HG03558 (cell line): ENCODE measurements at regions not wholly inside any gene's neighbourhood (a gene's known extent, or its start where the extent isn't known, plus 50 kb on each side); places are given as distances from the start of the nearest gene placed in this dataset.
"Not testable (repeated sequence)": the region's sequence is repeated elsewhere in the genome, so short reads cannot be mapped to it uniquely, and the experiment has no call there.

Source experiments
- ATAC-seq: cut with Tn5 transposase; IDR thresholded peaks from one replicate; pipeline ENCODE4 v1.9.1; 2021; ENCODE audit warnings: moderate number of reproducible peaks; ENCODE audit not compliant: unreplicated experiment; ENCODE audit errors: extremely low read depth

DNA sequence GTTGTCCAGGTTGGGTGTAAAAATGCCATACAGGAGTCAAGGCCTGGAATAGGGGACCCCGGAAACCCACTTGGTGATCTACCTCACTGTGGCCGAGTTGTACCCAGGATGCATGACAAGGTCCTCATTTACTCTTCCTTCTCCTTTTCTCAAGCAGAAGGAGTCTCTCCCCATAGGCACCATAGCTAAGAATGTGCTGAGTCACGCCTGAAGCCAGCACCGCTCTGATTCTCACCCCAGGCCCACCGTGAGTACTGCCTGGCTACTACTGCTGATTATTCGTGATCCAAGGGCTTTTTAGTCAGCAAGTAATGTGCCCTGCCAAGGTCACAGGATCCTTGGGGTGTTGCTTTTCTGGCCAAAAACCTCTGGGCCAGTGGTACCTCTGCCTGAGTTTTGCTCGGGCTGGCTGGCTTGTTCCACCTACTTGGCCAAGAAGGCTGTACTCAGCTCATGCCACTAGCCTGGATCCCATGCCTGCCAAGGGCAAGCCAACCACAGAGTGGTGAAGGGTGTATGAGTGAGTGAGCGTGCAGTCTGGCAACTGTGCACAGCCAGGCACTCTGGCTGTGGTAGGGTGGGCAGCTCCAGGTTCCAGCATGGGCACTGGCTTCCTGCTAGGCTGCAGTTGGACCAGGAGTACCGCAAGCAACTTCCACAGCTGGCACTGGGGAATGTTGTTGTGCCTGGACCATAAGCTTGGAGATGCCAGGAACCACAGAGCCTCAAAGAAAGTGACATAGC lies 650.1 kb upstream of the VRK2 start:
- no peak for ATAC-seq

DNA sequence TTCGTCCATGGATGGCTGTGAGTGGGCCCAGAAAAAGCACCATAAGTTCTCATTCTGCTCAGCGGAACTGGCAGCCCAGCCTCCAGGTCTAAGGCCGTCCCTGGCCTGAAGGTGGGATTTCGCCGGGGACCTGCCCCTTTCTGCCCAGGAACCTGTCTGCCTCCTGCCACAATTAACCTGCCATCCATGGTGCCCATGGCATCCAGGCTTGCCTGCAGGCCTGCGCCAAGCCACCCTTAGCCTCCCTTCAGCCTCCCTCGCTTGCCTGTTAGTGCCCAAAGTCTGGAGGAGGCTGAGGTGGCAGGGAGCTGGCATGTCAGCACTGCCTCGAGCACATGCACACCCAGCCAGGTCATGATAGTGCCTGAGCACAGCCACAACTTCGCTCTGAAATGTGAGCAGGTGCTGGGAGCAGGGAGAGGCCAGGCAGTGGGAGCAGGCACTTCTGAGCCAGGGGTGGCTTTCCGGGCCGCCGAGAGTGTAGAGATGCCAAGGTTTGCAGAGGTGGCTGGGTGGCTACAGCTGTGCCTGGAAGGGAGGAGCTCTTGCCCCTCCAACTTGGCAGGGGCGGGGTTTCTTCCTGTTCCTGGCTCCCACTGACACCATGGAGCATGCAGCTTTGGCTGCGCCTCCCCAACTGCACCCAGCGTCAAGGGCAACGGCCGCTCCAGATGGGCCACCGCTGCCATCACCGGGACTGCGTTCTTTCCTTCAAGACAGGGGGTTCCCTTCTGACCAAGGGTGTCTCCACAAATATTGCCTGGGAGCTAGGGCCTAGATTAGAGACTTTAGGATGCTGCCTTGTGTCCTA lies 648.9 kb upstream of the VRK2 start:
- ATAC-seq, result no peak

DNA sequence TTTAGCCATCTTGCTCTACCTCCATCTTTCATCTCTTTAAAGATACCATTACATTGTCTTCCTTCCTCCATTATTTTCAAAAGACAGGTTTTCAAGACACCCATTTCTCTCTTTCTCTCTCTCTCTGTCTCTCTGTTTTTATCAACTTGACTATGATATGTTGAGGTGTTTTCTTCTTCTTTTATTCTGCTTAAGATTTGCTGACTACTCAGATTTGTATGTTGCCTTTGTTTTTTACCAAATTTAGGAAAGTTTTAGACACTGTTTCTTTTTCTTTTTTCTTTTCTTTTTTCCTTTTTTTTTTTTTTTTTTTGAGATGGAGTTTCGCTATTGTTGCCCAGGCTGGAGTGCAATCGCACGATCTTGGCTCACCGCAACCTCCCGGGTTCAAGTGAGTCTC lies 647.5 kb upstream of the VRK2 start:
- no peak for ATAC-seq

DNA sequence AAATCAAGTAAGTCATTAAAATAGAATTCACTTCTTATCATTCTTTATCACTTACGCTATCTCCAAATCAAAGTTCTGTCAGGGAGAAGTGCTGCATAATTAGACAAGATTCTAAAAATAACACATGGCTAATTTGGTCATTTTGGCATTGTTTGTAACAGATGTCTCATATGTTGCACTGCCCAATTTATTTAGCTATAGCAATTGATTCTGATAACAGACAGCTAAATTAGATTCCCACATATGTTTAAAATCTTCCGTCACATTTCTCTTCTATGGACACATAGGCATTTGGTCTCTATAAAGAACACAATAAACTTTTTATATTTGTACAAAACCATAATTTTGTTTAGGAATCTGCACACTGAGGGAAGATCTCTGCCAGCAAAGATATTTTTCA lies 644.5 kb upstream of the VRK2 start:
- no peak for ATAC-seq

DNA sequence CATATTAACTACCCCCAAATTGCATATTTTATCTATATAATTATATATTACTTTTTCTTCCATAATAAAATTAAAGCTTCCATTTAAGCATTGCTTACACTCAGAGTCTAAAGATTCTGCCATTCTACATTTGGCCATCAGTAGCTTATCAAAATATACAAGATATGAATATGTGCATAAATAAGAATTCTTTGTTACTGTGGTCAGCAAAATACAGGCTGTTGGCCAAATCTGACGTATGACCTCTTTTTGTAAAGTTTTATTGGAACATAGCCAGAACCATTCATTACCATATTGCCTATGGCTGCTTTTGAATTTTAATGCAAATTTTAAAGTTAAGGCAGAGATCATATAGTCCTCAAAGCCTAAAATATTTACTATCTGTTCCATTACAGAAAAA lies 643.9 kb upstream of the VRK2 start:
- ATAC-seq, result no peak

GRCh38 chr2:57407772-57408201 lies 638.8 kb upstream of the VRK2 start:
- no peak for ATAC-seq

- no peak for ATAC-seq
Measured at GRCh38 chr2:57408587-57408986, 638.0 kb upstream of the VRK2 start.

DNA sequence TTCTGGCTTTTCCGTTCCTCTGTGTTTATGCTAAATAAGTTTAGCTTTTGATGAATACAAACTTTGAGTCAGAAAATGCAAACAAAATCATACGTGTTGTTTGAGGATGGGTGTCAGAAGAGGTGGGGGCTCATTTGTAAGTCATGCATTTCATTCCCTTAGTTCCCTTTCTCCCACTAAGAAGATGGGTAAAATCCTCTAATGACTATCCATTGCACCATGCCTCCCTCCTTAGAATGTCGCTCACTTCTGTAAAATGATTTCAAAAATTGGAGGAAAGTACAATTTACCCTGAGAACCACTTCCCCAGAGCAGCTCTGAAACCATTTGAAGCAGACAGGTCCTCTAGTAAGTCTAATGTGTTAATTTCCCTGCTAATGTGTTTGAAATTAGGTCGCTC lies 629.6 kb upstream of the VRK2 start:
- no peak for ATAC-seq

DNA sequence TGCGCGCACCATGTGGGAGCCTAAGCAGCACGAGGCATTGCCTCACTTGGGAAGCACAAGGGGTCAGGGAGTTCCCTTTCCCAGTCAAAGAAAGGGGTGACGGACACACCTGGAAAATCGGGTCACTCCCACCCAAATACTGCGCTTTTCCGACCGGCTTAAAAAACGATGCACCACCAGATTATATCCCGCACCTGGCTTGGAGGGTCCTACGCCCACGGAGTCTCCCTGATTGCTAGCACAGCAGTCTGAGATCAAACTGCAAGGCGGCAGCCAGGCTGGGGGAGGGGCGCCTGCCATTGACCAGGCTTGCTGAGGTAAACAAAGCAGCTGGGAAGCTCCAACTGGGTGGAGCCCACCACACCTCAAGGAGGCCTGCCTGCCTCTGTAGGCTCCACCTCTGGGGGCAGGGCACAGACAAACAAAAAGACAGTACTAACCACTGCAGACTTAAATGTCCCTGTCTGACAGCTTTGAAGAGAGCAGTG lies 627.7 kb upstream of the VRK2 start:
- not testable (repeated sequence) for ATAC-seq

- ATAC-seq, result no peak
Measured at GRCh38 chr2:57429831-57430230, 616.8 kb upstream of the VRK2 start.

- no peak for ATAC-seq
Measured at GRCh38 chr2:57432528-57432927, 614.1 kb upstream of the VRK2 start.

DNA sequence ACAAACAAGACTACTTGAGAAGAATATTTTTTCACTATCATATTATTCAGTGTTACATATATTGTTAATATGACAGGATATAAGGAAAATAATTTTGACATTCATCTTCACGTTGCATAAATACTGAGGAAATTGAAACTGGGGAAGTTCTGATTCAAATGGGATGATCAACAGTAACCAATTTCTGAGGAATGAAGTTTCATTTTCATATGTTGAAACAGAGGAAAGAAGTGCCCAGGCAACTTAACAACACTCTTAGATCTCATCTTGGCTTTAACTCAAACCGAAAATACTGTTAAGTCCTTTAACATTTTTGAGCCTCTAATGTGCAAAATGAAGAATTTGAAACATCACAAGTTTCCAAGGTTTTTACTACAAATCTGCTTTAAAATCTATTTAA lies 612.2 kb upstream of the VRK2 start:
- no peak for ATAC-seq

DNA sequence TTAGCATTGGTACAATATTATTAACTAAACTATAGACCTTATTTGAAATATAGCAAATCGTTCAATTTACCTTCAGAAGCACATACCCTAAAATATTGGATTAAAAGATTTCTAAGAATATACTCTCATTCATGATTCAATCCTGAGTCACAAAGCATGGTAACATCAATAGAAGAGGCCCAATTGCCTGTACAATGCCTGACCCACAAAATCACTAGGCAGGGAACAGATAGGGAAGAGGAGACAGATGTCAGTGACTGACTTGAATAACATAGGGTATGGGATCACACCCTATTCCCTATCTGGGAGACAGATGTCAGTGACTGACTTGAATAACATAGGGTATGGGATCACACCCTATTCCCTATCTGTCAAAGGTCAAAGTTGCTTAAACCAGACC lies 611.6 kb upstream of the VRK2 start:
- ATAC-seq, result no peak

- ATAC-seq, result no peak
Measured at GRCh38 chr2:57437077-57437476, 609.5 kb upstream of the VRK2 start.

DNA sequence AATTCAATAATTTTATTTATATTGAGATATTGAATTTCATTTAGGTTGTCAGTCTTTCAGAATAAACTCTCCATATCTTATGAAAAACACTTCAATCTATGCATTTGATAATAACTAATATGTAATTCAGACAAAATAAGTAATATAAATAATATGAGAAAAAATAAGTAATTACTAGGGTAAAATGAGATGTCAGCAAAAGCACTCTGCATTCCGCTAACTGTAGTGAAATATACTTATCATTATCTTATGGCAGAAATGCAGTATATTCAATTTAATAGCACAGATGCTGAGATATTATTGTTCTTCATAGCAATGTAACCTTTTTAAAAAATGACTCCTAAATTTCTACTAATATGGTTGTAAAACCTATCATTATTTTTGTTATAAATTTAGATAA lies 606.2 kb upstream of the VRK2 start:
- no peak for ATAC-seq

DNA sequence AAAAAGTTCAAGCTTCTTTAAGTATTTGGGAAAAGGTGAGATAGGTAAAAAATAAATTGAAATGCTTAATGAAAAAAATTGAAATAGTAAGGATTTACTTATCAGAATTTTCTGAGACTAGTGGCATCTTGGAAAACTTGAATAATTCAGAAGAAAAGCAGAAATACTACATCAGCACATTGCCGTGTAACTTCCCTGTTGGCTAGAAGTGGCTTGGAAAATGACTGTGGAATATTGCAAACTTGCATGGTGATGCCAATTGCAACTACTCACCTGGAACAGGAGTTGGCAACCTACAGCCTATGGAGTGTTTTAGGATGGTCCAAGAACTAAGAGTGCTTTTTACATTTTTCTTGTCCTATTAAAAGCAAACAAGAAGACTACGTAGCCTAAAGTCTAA lies 603.5 kb upstream of the VRK2 start:
- ATAC-seq, result no peak

DNA sequence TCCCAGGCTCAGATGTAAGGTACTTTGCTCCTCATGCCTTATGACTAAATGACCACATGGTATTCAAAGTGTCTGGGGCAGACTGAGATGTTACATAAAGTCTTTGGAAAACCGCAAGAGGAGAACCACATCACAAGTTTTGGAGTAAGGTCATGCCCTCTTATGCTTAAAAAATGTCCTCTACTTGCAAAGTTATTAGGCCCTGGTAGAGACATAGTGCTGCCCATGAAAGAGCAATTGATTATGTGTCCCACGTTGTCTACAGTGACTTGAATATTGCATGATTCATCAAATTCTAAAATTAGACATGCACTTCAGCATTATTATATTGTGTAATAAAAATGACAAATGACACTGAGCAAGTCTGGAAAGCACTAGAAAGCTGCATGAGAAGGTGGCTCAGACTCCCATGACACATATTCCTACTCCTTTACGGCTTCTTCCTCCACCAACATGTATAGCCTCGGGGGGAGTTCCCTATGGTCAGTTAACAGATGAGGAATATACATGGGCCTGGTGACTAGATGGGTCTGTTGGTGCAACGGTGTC lies 602.6 kb upstream of the VRK2 start:
- no peak for ATAC-seq

- ATAC-seq, result no peak
Measured at GRCh38 chr2:57444752-57445430, 601.7 kb upstream of the VRK2 start.

DNA sequence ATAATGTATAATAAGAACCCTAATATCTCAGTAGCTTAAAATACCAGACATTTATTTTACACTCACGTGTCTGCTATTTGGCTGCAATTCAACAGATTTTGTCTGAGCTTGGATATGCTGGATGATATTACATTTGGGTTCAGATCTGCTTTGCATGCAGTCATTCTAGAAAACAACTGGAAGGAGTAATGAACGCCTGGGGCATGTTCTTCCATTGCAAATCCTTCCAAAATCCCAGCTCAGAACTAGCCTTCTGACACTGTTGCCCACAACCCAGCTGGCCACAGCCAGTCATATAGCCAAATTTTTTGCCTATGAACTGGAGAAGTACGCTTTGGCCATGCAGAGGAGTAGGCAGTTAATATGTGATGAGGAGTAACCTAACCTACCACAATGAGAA lies 597.8 kb upstream of the VRK2 start:
- ATAC-seq, result no peak

DNA sequence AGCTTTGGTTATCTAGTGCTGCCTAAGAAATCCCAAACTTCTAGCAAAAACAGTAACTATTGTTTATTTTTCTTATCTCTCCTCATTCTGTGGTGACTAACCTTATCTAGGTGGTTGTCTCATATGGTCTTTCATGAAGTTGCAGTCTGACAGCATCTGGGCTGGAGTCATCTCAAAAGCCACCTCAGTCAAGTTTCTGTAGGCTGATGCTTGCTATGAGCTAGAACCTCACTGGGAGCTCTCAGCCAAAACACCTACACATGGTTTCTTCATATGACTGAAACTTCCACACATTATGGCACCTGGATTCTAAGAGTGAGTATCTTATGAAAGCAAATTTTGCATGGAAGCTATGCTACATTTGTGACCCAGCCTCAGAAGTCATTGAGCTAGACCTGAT lies 596.4 kb upstream of the VRK2 start:
- ATAC-seq, result peak; percentile 70

GRCh38 chr2:57452634-57453033 lies 594.0 kb upstream of the VRK2 start:
- no peak for ATAC-seq
